DND-41 (cell line): ENCODE measurements at regions not wholly inside any gene's neighbourhood (a gene's known extent, or its start where the extent isn't known, plus 50 kb on each side); places are given as distances from the start of the nearest gene placed in this dataset.

ENCODE experiments used
- EZH2 ChIP-seq: IDR thresholded peaks from 3 replicates; pipeline ENCODE4 v1.6.1; 2012; ENCODE audit warnings: borderline replicate concordance, low read depth, mild to moderate bottlenecking, moderate library complexity, low read length, inconsistent platforms; ENCODE audit not compliant: severe bottlenecking
- TF ChIP-seq, protein P1 (sequence below): IDR thresholded peaks from 2 replicates; pipeline ENCODE4 v1.5.1; 2012; ENCODE audit warnings: borderline replicate concordance, low read length, moderate library complexity, mild to moderate bottlenecking; ENCODE audit not compliant: poor library complexity, severe bottlenecking; ENCODE audit errors: extremely low read depth

DNA sequence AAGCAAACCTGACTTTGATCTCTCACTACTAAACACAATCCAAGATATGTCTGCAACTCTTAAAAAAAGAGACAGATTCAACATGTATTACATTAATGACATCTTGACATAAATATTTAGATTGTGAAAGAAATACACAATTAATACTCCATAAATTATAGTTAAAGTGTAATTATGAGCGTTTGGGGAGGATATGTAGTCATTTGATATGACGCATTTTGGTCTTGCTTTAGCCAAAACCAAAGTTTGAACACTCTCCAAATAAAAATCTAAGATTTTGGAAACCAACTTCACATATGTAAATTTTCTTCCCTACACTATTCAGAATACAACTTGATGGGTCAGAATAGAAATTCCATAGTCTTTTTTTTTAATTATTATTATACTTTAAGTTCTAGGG, 1257.6 kb downstream of the SLC16A7 start:
- TF ChIP-seq, protein P1, sequence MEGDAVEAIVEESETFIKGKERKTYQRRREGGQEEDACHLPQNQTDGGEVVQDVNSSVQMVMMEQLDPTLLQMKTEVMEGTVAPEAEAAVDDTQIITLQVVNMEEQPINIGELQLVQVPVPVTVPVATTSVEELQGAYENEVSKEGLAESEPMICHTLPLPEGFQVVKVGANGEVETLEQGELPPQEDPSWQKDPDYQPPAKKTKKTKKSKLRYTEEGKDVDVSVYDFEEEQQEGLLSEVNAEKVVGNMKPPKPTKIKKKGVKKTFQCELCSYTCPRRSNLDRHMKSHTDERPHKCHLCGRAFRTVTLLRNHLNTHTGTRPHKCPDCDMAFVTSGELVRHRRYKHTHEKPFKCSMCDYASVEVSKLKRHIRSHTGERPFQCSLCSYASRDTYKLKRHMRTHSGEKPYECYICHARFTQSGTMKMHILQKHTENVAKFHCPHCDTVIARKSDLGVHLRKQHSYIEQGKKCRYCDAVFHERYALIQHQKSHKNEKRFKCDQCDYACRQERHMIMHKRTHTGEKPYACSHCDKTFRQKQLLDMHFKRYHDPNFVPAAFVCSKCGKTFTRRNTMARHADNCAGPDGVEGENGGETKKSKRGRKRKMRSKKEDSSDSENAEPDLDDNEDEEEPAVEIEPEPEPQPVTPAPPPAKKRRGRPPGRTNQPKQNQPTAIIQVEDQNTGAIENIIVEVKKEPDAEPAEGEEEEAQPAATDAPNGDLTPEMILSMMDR, result no peak
- no peak for TF ChIP-seq EZH2
